C4-2B (cell line): ENCODE measurements at regions not wholly inside any gene's neighbourhood (a gene's known extent, or its start where the extent isn't known, plus 50 kb on each side); places are given as distances from the start of the nearest gene placed in this dataset.

Experiments used
- H3K27ac ChIP-seq: fragments of 450-650 bp; 2 replicates; pipeline ENCODE4 v1.5.1; 2017
- ZFX ChIP-seq: fragments of 450-650 bp; IDR thresholded peaks from 2 replicates; pipeline ENCODE4 v1.6.1; 2017
- TF ChIP-seq, protein P1 (sequence below): fragments of 450-650 bp; conservative IDR thresholded peaks from 2 replicates; pipeline ENCODE4 v1.5.1; 2017; ENCODE audit warnings: mild to moderate bottlenecking

- no peak for TF ChIP-seq ZFX
- TF ChIP-seq, protein P1, sequence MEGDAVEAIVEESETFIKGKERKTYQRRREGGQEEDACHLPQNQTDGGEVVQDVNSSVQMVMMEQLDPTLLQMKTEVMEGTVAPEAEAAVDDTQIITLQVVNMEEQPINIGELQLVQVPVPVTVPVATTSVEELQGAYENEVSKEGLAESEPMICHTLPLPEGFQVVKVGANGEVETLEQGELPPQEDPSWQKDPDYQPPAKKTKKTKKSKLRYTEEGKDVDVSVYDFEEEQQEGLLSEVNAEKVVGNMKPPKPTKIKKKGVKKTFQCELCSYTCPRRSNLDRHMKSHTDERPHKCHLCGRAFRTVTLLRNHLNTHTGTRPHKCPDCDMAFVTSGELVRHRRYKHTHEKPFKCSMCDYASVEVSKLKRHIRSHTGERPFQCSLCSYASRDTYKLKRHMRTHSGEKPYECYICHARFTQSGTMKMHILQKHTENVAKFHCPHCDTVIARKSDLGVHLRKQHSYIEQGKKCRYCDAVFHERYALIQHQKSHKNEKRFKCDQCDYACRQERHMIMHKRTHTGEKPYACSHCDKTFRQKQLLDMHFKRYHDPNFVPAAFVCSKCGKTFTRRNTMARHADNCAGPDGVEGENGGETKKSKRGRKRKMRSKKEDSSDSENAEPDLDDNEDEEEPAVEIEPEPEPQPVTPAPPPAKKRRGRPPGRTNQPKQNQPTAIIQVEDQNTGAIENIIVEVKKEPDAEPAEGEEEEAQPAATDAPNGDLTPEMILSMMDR = no peak
- no peak overlapping the region for H3K27ac ChIP-seq
Observed at GRCh38 chr1:199857516-199857915, 170.0 kb upstream of the NR5A2 start.

DNA sequence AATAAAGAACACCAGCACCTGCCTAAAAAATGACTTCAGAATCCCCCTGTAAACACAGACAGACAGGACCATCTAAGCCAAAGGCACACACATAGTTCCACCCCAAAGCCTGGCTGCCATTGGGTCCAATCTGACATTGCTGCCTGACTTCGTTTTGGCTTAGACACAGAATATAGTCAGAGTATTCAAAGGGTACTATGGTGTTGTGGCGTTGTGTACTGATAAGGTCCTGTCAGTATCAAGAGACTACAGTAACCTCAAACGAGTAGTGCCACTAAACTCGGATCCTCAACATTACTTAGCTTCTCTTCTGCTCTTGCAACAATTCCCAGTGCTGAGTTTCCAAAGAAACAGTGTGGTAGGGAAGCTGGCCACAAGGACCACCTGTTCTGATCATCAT is 169.3 kb upstream of the NR5A2 start:
- H3K27ac ChIP-seq = no peak overlapping the region

DNA sequence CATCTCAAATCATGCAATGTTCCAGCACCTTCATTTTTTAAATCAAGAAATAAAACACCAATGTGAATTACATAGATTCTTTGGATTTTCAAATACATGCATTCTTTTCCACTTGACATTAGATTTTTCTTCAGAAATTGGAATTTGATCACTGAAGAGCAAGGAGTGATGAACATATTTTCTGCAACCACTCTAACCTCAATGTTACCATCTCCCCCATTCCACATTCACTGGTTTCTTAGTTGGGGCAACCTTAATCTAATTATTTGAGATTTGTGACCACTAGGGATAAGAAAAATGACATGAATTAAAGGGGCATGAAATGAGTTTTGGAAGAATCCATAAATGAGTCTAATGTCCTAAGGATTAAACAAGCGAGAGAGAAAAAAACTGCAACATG is 168.7 kb upstream of the NR5A2 start:
- no peak for TF ChIP-seq ZFX
- TF ChIP-seq, protein P1 = no peak
- no peak overlapping the region for H3K27ac ChIP-seq

More for the DNA sequence above, 169.3 kb upstream of the NR5A2 start:
- TF ChIP-seq ZFX = no peak
- TF ChIP-seq, protein P1 = no peak

DNA sequence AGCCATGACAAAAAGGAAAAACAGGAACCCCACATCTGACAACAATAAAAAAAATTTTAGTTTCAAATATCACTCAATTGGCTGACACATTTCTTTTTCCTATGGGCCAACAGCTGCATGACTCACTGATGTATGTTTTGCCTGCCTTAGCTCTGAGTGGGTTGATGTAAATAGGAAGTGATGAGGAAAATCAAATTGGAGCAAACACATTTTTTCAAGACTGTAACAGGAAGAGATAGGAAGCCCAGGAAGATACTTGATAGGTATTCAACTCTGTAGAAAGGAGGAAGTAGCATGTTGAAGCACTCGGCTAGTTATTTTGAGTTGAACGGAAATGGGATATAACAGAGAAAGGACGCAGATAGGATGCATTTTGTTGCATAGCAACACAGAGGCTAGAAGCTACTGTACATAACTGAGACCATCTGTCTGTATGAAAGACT is 168.0 kb upstream of the NR5A2 start:
- no peak for TF ChIP-seq ZFX
- TF ChIP-seq, protein P1 = no peak
- H3K27ac ChIP-seq = no peak overlapping the region

GRCh38 chr1:199861020-199861795 is 166.3 kb upstream of the NR5A2 start:
- no peak overlapping the region for H3K27ac ChIP-seq
- TF ChIP-seq, protein P1 = no peak
- no peak for TF ChIP-seq ZFX

DNA sequence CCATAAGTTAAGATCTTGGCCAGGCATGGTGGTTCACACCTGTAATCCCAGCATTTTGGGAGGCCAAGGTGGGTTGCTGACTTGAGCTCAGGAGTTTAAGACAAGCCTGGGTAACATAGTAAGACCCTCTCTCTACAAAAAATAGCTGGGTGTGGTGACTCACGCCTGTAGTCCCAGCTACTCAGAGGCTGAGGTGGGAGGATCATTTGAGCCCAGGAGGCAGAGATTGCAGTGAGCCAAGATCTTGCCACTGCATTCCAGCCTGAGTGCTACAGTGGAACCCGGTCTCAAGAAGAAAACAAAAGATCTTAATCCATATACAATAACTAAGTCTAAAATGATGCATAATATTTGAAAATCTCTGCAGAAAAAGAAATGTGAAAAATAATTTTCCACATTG is 165.5 kb upstream of the NR5A2 start:
- TF ChIP-seq, protein P1 = no peak
- TF ChIP-seq ZFX = no peak

GRCh38 chr1:199866210-199866617 is 161.3 kb upstream of the NR5A2 start:
- no peak overlapping the region for H3K27ac ChIP-seq
- no peak for TF ChIP-seq ZFX
- TF ChIP-seq, protein P1 = no peak

More for the DNA sequence above, 165.5 kb upstream of the NR5A2 start:
- no peak overlapping the region for H3K27ac ChIP-seq
